GM12865 (cell line): ENCODE measurements at regions not wholly inside any gene's neighbourhood (a gene's known extent, or its start where the extent isn't known, plus 50 kb on each side); places are given as distances from the start of the nearest gene placed in this dataset.

Experiments
- DNase-seq: peaks from one replicate; pipeline ENCODE4 v3.0.0; 2010; ENCODE audit warnings: low read depth
- H3K4me3 ChIP-seq: 2 replicates; pipeline ENCODE4 v1.5.1; 2011; ENCODE audit warnings: mild to moderate bottlenecking, low read depth, low read length, control low read depth
- CTCF ChIP-seq: IDR thresholded peaks from 2 replicates; pipeline ENCODE4 v1.5.1; 2011; ENCODE audit warnings: low read length, control low read depth, low read depth, inconsistent platforms; ENCODE audit not compliant: insufficient read depth; ENCODE audit errors: missing control alignments

GRCh38 chr5:112064271-112064701 lies 307.3 kb upstream of the NREP start:
- TF ChIP-seq CTCF, result no peak
- DNase-seq, result no peak
- H3K4me3 ChIP-seq, result no peak overlapping the region

- H3K4me3 ChIP-seq, result no peak overlapping the region
- no peak for TF ChIP-seq CTCF
- no peak for DNase-seq
Measured at GRCh38 chr5:112063856-112064255, 306.9 kb upstream of the NREP start.

- no peak overlapping the region for H3K4me3 ChIP-seq
- TF ChIP-seq CTCF, result no peak
- DNase-seq, result peak; percentile 9
Measured at GRCh38 chr5:112063191-112063590, 306.2 kb upstream of the NREP start.

GRCh38 chr5:112062181-112062580 lies 305.2 kb upstream of the NREP start:
- no peak for DNase-seq
- TF ChIP-seq CTCF, result no peak
- no peak overlapping the region for H3K4me3 ChIP-seq

- no peak for DNase-seq
- H3K4me3 ChIP-seq, result no peak overlapping the region
- no peak for TF ChIP-seq CTCF
Measured at GRCh38 chr5:112061666-112062065, 304.7 kb upstream of the NREP start.

GRCh38 chr5:112059579-112060135 lies 302.7 kb upstream of the NREP start:
- no peak for TF ChIP-seq CTCF
- no peak overlapping the region for H3K4me3 ChIP-seq
- DNase-seq, result peak; percentile 19

- no peak for DNase-seq
- no peak overlapping the region for H3K4me3 ChIP-seq
- TF ChIP-seq CTCF, result no peak
Measured at GRCh38 chr5:112049738-112050137, 292.7 kb upstream of the NREP start.
